Neuron (in vitro differentiated cells): ENCODE measurements at regions not wholly inside any gene's neighbourhood (a gene's known extent, or its start where the extent isn't known, plus 50 kb on each side); places are given as distances from the start of the nearest gene placed in this dataset.
"Not testable (repeated sequence)": the region's sequence is repeated elsewhere in the genome, so short reads cannot be mapped to it uniquely, and the experiment has no call there.

ENCODE experiments used
- H2AFZ ChIP-seq: one replicate; pipeline ENCODE4 v1.6.1; 2013; ENCODE audit warnings: low read depth, mild to moderate bottlenecking, inconsistent platforms, low read length, moderate library complexity
- H3K27me3 ChIP-seq: one replicate; pipeline ENCODE4 v1.6.1; 2013; ENCODE audit warnings: low read length; ENCODE audit not compliant: insufficient read depth
- H3K36me3 ChIP-seq: one replicate; pipeline ENCODE4 v1.6.1; 2013; ENCODE audit warnings: low read length; ENCODE audit not compliant: insufficient read depth
- H3K4me1 ChIP-seq: one replicate; pipeline ENCODE4 v1.6.1; 2013; ENCODE audit warnings: low read length; ENCODE audit not compliant: insufficient read depth
- H3K4me3 ChIP-seq: 2 replicates; pipeline ENCODE4 v1.5.1; 2013; ENCODE audit warnings: mild to moderate bottlenecking, low read length, moderate library complexity
- H3K9me3 ChIP-seq: one replicate; pipeline ENCODE4 v1.6.1; 2013; ENCODE audit warnings: low read length

DNA sequence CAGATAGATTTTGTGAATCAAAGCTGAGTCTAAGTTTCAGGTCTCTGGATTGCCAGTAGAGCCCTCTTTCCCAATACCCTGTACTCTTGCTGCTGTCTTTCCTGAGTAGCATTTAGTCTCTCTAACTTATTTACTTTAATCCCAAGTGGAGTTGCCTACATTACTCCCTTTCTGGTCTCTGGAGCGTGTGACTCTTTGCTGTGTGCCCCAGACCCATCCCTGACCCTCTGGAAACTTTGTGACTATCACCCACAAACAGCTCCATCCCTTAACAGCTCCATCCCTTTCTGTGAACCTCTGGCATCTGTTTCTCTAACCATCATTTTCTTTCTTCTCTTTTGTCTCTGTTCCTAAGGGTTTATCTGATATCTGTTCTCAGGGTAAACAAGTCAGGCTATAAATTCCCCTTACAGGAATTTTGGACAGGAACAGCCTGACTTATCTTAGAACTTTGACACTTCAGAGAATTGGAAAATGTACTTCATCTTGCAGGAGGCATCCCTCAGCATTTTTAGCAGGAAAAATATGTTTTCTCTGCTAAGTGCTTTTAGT lies 1167.1 kb upstream of the SEMA6A start:
- Histone ChIP-seq H3K36me3 (no peaks in the 10 kb centered on the region), H3K27me3 (no peaks in the 10 kb centered on the region), H3K4me3 (no peak overlapping the region), H2AFZ (no peak overlapping the region), H3K4me1 (peaks cover 4% of the 10 kb centered on the region), H3K9me3 (no peaks in the 10 kb centered on the region)

DNA sequence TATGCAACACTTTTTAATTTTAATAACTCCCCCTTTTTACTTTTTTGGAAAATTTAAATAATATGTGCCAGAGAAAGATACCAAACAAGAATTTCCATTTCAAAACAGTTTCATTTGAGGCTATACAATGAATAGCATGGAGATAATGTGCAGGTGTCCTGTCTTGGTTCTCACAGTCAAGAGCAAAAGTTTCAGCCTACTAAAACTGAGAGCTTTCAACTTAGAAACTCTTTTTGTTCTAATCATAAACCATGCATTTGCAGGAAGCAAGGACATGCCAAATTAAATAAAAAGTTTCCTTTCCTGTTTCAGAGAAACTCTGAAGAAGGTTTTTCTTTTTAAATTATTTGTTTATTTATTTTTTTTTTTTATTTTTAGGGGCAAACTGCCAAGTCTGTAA lies 1165.6 kb upstream of the SEMA6A start:
- Histone ChIP-seq H3K27me3 (no peaks in the 10 kb centered on the region), H3K4me3 (no peak overlapping the region), H3K36me3 (no peaks in the 10 kb centered on the region)

DNA sequence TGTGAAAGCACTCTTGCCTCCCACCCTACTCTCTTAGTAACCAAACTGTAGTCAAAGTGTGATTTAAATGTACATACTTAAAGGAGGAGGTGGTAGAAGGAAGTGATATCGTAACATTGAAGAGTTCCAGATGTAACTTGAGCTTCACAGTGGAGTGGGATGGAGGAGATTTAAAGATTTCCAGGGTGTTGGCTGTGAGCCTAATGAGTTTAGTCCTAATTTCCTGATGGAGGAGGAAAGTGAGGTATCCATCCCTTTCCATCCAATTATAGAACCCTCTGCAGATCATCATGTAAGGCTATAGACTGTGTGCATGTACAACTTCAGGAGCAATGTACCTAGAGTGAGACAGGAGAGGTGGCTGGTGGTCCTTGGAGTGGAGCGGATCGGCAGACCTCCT lies 1163.9 kb upstream of the SEMA6A start:
- Histone ChIP-seq H3K36me3 (no peaks in the 10 kb centered on the region), H3K27me3 (no peaks in the 10 kb centered on the region), H3K4me3 (no peak overlapping the region), H3K9me3 (no peaks in the 10 kb centered on the region), H2AFZ (no peak overlapping the region), H3K4me1 (peaks cover 4% of the 10 kb centered on the region)

More for the DNA sequence above, 1165.6 kb upstream of the SEMA6A start:
- Histone ChIP-seq H3K4me1 (peaks cover 4% of the 10 kb centered on the region), H3K9me3 (no peaks in the 10 kb centered on the region), H2AFZ (no peak overlapping the region)

DNA sequence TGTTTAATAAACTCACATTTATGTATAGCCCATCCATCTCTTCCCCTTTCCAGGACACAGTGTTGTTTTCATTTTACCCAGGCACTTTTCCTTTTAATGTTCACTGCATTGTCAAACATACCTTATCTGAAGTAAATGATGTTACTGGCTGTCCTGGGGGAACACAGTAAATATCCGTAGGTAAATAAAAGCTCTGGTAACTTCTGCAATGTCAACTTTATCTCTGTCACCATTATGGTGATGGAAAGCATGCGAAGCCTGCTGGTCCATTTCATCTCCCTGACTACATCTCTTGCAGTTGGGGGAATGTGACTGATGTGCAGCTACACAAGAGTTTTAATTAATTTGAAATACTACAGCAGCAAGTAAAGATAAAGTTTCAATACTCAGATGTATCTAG lies 1162.1 kb upstream of the SEMA6A start:
- Histone ChIP-seq H3K36me3 (no peaks in the 10 kb centered on the region), H3K27me3 (no peaks in the 10 kb centered on the region), H3K4me1 (peaks cover 6% of the 10 kb centered on the region), H3K4me3 (no peak overlapping the region), H3K9me3 (no peaks in the 10 kb centered on the region), H2AFZ (no peak overlapping the region)

DNA sequence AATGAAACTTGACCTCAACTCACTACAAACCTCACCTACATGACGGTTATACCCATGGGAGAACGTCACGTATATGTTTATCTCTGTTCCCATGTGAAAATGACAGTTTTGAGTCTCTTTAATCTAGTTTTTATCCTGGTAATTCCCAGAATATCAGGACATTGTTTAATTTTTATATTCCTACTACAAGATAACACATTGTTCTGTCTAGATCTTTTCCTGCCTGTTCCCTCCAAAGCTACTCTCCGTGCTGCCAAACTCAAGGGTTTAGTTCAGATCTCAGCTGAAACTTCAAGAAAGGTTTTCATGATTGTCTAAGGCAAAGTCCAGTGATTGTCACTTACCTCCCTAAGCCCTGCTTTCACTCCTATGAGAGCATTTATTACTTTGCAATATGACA lies 1159.4 kb upstream of the SEMA6A start:
- H3K4me1 ChIP-seq, result peaks cover 3% of the 10 kb centered on the region

DNA sequence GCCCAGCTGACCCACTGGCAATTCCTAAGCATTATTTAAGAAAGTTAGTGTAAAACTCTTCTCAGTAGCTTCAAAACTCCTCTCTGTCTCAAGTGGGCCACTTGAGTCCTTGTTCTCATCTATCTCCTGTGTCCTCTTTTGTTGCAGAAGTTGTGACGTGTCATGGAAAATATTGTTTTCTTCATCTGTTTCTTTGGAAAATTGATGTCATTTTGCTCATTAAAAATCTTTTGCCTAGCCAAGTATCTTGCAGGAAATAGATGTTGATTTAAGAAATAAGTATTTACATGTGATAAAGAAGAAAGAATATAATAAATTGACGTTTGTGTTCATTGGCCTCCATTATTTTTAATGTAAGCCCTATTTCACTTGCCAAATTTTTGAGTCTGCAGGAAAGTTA lies 1158.4 kb upstream of the SEMA6A start:
- H3K4me1 ChIP-seq, result peaks cover 3% of the 10 kb centered on the region
- H3K4me3 ChIP-seq, result no peak overlapping the region
- H3K36me3 ChIP-seq, result no peaks in the 10 kb centered on the region
- no peaks in the 10 kb centered on the region for H3K27me3 ChIP-seq
- H3K9me3 ChIP-seq, result no peaks in the 10 kb centered on the region
- no peak overlapping the region for H2AFZ ChIP-seq

More for the DNA sequence above, 1159.4 kb upstream of the SEMA6A start:
- Histone ChIP-seq H3K4me3 (no peak overlapping the region), H2AFZ (no peak overlapping the region), H3K9me3 (no peaks in the 10 kb centered on the region), H3K36me3 (no peaks in the 10 kb centered on the region), H3K27me3 (no peaks in the 10 kb centered on the region)

DNA sequence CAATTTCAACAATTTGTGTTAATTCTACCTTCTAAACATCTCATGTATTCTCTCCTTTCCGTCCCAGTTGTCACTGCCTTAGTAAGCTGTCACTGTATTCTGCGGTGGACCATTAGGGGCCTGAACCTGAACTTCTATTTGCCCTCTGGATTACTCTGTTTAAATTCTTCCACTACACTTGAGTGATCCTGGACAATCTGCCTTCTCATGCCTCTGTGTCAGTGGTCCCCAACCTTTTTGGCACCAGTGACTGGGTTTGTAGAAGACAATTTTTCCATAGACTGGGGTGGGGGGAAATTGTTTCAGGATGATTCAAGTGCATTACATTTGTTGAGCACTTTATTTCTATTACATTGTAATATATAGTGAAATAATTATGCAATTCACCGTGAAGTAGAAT lies 1157.6 kb upstream of the SEMA6A start:
- H3K27me3 ChIP-seq, result no peaks in the 10 kb centered on the region
- no peaks in the 10 kb centered on the region for H3K9me3 ChIP-seq
- peaks cover 3% of the 10 kb centered on the region for H3K4me1 ChIP-seq
- H2AFZ ChIP-seq, result no peak overlapping the region
- H3K4me3 ChIP-seq, result no peak overlapping the region
- H3K36me3 ChIP-seq, result no peaks in the 10 kb centered on the region

DNA sequence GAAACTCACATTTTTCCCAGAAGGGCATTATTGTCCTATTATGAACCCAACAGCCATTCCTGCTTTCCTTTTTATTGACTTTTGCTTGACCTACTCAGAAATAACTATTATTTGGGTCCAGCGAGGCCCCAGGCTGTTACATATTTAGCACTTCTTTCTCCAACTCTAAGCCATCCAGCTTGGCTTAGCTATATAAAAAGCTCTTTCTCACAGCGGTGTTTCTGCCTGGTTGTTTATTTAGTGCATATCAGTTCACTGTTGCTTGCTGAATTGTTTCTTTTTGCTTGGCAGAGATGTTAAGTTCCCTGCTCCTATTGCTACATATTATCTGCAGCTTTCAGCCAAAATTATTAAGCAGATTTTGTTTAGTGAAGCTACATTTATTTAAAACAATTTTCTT lies 1156.8 kb upstream of the SEMA6A start:
- no peak overlapping the region for H2AFZ ChIP-seq
- H3K4me1 ChIP-seq, result peaks cover 3% of the 10 kb centered on the region
- no peaks in the 10 kb centered on the region for H3K27me3 ChIP-seq
- no peaks in the 10 kb centered on the region for H3K36me3 ChIP-seq
- H3K9me3 ChIP-seq, result no peaks in the 10 kb centered on the region
- H3K4me3 ChIP-seq, result no peak overlapping the region

DNA sequence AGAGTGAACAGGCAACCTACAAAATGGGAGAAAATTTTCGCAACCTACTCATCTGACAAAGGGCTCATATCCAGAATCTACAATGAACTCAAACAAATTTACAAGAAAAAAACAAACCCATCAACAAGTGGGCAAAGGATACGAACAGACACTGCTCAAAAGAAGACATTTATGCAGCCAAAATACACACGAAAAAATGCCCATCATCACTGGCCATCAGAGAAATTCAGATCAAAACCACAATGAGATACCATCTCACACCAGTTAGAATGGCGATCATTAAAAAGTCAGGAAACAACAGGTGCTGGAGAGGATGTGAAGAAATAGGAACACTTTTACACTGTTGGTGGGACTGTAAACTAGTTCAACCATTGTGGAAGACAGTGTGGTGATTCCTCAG lies 1146.2 kb upstream of the SEMA6A start:
- H3K4me1 ChIP-seq, H3K9me3 ChIP-seq, H3K27me3 ChIP-seq, H2AFZ ChIP-seq, H3K4me3 ChIP-seq, H3K36me3 ChIP-seq: not testable (repeated sequence)

DNA sequence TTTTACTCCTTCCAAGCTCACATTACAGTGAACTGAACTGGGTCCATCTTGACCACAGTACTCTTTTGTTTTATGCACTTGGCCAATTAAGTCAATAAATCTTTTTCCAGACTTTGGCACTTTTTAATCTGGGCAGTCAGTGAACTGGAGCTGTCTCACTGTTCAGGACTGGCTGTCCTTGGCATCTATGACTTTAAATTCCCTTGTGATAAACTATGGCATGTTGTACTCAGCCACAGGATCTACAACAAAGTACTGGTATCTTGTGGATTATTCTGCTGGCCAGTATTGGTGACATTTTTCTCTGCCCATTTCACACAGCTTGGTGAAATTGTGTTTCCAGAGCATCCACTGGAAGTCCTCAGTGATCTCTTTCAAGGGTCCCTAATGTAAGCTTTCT lies 1144.8 kb upstream of the SEMA6A start:
- H3K36me3 ChIP-seq, result no peaks in the 10 kb centered on the region
- H3K4me3 ChIP-seq, result no peak overlapping the region

DNA sequence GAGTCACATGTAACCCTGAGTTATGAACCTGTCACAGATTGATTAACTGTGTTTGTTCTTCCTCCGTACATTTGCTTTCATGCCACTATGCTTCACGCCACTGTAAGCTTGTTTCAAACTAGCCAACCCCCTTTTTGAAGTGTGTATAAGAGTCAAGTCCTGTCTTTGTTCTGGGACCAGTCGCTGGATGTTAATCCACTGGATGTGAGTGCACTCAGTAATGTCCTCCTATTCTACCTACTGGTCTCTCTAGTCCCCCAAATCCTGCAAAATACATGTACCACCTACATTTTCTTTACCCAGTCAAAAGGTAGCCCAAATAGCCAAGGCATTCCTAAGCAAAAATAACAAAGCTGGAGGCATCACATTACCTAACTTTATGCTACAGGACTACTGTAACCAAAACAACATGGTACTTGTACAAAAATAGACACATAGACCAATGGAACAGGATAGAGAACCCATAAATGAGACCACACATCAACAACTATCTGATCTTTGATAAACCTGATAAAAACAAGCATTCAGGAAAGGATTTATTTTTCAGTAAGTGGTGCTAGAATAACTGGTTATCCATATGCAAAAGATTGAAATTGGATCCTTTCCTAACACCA lies 1139.1 kb upstream of the SEMA6A start:
- no peaks in the 10 kb centered on the region for H3K27me3 ChIP-seq

More for the DNA sequence above, 1144.8 kb upstream of the SEMA6A start:
- Histone ChIP-seq H3K4me1 (no peaks in the 10 kb centered on the region), H2AFZ (no peak overlapping the region), H3K9me3 (peaks cover 3% of the 10 kb centered on the region), H3K27me3 (no peaks in the 10 kb centered on the region)

DNA sequence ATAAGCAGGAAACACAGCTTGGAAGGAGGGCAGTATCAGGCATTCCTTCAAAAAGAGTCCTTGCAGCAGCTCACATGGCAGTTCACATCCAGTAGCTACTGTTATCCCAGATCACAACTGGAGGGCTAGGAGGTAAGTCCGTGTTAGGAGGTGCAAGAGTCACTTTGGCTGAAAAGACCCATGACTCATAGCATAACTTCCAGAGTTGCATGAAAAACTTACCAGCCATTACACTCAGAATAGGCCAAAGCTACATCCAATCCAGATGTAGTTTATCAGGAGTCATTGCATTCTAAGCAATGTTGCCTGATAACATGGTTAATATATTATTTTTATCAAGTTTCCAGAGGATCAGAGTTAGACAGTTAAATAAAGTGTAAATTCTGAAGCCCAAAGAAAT lies 1126.4 kb upstream of the SEMA6A start:
- H3K27me3 ChIP-seq, result no peaks in the 10 kb centered on the region
- H3K36me3 ChIP-seq, result no peaks in the 10 kb centered on the region
- H2AFZ ChIP-seq, result no peak overlapping the region
- H3K4me3 ChIP-seq, result no peak overlapping the region
- H3K9me3 ChIP-seq, result no peaks in the 10 kb centered on the region
- no peaks in the 10 kb centered on the region for H3K4me1 ChIP-seq

More for the DNA sequence above, 1139.1 kb upstream of the SEMA6A start:
- peaks cover 4% of the 10 kb centered on the region for H3K9me3 ChIP-seq
- no peaks in the 10 kb centered on the region for H3K4me1 ChIP-seq
- no peak overlapping the region for H2AFZ ChIP-seq
- no peaks in the 10 kb centered on the region for H3K36me3 ChIP-seq
- no peak overlapping the region for H3K4me3 ChIP-seq

DNA sequence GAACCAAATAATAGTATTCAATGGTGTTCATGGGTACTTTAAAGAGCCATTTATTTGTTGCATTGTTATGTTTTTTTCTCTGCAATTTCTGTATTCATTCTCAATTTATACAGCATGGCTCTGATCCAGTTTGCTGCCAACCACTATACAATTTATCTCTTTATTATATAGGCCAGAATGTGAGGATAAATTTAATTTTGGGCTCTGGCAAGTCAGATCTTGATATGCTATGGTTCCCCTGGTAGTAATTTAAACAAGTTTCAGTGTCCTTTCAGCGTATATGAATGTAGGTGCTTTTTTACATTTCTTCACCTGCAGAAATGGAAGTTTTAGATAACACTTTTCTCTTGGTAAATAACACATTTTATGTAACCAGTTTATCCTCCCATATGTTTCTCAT lies 1118.0 kb upstream of the SEMA6A start:
- H3K4me1 ChIP-seq, result no peaks in the 10 kb centered on the region
- H3K9me3 ChIP-seq, result no peaks in the 10 kb centered on the region
- H2AFZ ChIP-seq, result no peak overlapping the region
- no peak overlapping the region for H3K4me3 ChIP-seq
- H3K27me3 ChIP-seq, result no peaks in the 10 kb centered on the region
- no peaks in the 10 kb centered on the region for H3K36me3 ChIP-seq
